NCI-H128 (cell line): ENCODE measurements at regions not wholly inside any gene's neighbourhood (a gene's known extent, or its start where the extent isn't known, plus 50 kb on each side); places are given as distances from the start of the nearest gene placed in this dataset.
"Not testable (repeated sequence)": the region's sequence is repeated elsewhere in the genome, so short reads cannot be mapped to it uniquely, and the experiment has no call there.

ENCODE experiments used
- DNase-seq: peaks from one replicate; lab custom pipeline; 2025; ENCODE audit not compliant: unreplicated experiment; lab: John Stamatoyannopoulos, UW

DNA sequence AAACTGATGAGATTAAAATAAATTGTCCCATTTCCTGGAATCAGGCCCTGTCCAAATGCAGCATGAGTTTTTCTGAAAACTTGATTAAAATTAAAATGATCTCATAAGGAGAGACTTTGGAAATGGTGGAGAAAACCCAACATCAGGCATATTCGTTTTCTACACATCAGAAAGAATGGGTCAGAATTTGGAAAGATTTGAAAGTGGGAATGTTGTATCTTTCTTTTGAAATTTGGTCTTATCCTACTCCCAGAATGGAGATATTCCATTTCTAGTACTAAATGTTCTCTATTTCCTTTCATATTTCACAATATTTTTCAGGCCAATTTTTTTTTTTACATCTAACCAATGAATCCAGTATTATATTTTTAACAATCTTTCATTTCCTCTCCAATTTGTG is 223.9 kb upstream of the RXFP2 start:
- DNase-seq: no peak

DNA sequence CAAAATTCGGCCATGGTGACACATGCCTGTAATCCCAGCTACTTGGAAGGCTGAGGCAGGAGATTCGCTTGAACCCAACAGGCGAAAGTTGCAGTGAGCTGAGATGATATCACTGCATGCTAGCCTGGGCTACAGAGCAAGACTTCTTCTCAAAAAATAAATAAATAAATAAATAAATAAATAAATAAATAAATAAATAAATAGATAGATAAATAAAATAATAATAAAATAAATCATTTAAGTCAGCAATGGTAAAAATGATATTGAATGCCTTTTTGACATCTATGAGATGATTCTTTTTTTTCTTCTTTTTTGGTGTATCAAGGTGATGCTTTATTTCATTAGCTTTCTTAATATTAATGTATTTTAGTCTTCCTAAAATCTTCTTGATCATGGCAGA is 221.7 kb upstream of the RXFP2 start:
- DNase-seq: no peak

DNA sequence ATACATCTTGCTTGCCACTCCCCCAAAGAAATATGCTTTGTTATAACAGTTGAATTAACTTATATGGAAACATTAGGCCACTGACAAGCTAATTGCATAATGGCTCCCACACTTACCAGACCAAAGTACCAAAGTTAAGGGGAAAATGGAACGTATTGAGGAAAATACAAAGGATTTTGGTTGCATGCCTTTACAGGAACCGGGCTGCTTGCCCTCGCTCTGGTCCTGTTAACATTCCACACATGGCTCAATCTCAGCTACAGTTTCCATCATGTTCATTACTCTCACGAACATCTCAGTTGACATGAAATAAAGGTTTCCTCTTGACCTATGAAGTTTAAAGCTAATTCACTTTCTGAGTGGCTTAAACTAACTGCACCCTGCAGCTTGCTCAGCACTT is 220.7 kb upstream of the RXFP2 start:
- DNase-seq: no peak

DNA sequence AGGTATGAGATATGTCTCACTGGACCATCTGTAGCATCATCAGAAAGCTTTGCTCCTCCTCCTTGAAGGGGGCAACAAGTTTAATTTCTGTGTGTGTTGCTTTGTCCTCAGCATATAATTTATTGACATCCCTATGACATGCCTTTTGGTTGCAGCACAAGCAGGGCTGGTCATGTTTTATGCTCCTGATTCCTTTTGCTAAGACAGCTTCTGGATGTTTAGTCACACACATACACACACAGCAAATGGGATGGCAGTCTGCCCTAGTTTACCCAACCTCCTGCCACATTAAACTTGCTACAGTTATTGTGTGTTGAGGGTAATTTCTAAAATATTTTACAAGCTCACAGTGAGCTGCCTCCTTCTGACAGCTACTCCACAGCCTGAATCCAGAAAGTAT is 217.9 kb upstream of the RXFP2 start:
- DNase-seq: no peak

DNA sequence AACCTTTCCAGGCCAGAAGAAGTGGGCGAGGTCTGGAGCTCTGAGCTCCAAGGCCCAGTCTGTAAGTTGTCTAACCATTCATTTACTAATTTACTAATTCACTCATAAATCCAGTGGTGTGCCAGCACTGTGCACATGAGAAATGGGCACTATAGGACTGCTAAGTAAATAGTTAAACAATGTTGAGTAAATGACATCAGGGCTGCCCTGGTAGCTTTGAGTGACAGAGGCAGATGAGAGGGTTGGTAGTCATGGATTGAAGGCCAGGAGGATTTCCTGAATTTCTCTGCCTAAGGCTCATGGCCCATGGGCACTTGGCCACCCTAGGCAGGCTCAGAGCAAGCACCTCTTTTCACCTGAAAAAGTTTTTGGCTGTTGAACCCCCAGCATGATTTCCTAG is 216.9 kb upstream of the RXFP2 start:
- DNase-seq: no peak

DNA sequence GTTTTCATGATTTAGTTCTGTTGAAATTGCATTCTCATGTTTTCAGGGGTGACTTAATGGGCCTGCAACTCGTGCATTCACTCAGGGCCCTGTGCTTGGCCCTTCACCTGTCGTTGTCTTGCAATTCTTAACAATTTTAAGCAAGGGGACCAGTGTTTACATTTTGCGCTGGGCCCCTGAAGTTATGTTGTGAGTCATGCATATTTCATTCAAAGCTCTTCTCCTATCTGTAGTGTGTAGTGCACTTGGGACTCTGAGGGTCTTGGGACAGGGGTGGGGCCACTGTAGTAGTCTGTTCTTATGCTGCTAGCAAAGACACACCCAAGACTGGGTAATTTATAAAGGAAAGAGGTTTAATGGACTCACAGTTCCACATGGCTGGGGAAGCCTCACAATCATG is 211.2 kb upstream of the RXFP2 start:
- no peak for DNase-seq

DNA sequence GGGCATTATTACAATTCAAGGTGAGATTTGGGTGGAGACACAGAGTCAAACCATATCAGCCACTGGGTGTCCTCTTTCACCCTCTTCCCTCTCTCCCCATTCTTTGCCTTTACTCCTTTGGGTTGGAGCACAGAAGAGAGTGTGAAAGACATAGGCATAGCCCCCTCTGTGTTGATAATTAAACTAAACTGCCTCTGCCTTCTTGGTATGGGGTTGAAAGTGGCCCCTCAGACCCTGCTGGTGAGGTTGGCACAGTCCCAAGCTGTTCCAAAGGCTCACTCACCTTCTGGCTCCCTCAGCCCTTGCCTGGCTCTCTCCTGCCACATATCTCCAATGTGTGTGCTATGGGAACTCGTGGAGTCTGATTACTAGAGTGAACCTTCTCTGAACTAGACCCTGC is 210.6 kb upstream of the RXFP2 start:
- DNase-seq: no peak

DNA sequence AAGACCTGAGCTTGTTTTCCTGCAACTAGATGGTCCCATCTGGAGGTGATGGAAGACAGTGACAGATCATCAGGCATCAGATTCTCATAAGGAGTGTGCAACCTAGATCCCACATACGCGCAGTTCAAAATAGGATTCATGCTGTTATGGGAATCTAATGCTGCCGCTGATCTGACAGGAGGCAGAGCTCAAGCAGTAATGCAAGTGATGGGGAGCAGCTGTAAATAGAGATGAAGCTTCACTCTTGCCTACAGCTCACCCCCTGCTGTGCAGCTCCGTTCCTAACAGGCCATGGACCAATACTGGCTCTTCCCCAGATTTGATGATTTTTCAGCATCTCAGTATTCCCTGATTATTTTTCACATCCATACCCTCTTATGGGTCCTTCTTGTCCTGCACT is 208.4 kb upstream of the RXFP2 start:
- DNase-seq: no peak

DNA sequence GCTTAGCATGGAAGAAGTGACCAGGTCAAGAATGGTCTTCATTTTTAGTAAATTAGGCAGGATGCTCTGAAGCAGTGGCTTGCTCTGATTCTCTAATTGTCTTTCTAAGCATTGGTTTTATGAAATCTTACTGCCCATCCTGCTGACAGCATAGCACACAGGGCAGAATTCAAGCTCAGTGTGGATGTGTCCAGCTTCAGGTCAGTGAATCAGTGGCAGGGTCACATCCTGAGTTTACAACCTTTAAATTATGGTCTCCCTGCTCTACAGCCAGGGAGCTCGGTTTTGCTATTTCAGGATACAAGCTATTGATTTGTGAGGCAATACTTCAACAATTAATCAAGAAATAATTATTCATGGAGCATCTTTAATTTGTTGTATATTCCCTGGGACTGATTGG is 202.3 kb upstream of the RXFP2 start:
- DNase-seq: no peak

DNA sequence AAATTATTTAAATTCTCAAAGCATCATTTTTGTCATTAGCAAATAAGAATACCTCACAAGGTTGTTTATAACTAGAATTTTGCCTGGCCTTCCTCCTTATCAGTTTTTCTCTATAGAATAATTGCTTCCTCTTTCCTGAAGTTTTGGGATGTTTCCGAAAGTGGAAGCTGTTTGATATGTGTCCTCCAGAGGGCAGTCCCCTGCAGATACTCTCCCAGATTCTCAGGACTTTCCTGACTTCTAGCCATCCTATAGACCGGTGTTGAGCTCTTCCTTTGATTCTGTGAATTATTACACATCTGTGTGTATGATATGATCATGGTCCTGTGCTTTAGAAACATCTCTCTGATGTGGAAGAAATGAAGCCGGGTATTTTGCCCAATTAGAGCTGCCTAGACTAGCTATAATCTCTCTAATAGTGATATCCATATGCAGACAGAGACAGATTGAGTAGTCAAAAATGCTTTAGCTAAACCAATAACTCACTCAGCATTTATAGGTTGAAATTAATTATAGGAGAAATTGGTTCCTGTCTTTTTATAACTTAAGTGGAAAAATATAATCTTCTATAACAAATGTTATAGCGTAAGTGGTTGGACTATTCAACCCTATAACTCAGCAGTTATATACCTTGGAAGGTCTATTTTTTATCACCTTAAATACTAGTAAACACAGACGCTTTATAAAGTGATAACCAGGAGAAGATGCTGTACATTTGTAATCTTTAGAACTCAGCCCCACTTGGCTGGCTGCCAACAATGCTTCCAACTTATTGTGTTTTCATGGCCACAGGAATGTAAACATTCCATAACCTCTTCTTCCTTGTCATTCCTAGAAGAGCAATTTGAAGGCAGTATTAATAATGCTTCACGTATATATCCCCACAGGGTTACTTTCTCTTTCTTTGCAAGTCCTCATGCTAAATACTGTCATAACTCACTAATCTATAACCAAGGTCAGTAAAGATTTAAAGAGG is 201.0 kb upstream of the RXFP2 start:
- DNase-seq: no peak

DNA sequence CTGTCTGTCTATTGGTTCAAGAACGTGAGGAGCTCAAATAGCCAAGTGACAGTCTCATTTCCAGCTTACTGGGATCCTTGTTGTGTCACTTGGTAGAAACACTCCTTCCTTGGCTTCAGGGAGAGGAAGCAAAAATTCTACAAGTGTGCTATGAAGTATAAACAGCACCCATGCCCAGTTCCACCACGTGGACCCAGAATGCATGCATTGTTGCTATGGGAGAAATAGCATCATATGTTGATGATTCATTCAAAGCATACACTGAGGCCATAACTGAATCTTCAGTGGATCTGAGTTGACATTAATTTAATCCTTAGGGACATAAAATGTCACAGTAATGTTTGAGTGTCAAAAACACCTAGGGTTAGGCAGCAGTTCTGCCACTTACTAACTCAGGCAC is 199.0 kb upstream of the RXFP2 start:
- no peak for DNase-seq

DNA sequence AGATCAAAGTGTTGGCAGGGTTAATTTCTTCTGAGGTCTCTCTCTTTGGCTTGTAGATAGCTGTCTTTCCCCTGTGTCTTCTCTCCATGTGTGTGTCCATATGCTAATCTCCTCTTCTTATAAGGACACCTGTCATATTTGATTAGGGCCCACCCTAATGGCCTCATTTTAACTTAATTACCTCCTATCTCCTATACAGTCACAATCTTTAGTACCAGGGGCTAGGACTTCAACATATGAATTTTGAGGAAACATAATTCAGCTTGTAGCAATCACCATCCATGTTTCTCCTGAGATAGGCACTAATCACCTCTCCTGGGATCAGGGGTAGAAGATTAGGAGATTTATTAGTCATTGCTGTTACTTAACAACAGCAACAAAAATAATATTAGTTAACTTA is 196.1 kb upstream of the RXFP2 start:
- DNase-seq: no peak

DNA sequence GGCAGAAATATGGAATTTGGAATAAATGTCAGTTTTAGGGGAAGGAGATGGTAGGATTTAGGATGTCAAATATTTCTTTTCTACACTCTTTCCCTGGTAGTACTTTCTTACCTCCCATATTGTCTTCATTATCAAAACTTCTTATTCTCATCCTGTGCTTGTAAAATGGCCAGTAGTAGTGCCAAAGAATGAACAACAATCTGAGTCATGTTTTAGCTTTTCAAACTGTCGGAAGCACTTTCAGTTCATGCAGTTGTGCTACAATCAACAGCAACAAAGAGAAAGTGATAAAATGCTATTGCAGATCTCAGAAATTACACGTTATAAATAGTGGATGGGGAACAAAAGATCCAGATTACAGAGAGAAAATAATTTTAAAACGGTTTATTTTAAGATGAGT is 193.7 kb upstream of the RXFP2 start:
- DNase-seq: no peak

DNA sequence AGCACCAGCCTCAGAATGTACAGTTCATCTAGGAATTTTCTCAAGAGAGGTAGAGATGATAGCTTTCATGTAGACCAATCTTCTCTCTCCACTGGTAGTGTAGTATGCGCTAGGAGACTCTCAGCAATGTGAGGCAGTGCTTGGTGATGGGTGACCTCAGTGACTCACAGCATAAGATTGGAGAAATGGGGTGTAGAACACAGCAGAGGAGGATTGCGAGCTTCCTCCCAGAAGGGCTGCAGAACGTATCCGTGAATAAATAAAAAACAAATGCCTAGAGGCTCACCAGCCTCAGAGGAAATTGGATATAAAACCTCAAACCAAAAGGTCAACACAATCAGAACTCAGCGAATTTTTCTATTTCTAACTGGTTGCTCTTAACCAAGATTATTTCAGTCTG is 182.9 kb upstream of the RXFP2 start:
- no peak for DNase-seq

DNA sequence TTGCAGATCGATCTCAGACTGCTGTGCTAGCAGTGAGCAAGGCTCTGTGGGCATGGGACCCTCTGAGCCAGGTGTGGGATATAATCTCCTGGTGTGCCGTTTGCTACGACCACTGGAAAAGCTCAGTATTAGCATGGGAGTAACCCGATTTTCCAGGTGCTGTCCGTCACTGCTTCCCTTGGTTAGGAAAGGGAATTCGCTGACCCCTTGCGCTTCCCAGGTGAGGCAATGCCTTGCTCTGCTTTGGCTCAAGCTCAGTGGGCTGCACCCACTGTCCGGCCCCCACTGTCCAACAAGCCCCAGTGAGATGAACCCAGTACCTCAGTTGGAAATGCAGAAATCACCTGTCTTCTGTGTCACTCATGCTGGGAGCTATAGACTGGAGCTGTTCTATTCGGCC is 155.1 kb upstream of the RXFP2 start:
- not testable (repeated sequence) for DNase-seq

DNA sequence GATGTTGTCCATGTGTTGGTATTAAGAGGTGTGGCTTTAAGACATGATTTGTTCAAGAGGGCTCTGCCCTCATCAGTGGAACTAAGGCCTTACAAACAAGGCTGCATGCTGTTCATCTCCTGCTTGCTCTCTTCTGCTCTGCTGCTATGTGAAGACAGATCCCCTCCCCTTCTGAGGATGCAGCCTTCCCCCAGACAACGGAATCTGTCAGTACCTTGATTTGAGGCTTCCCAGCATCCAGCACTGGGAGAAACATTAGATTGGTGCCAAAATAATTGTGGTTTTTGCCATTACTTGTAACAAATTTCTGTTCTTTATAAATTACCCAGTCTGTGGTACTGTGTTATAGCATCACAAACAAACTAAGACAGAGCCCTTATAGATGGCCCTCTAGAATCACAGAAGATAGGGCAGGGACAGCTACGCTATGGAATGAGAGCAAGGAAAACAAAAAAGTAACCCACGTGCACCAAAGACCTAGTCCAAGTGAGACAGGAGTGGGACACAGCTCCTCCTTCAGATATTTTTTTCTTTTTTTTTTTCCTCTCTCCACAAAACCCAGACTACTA is 151.5 kb upstream of the RXFP2 start:
- no peak for DNase-seq

DNA sequence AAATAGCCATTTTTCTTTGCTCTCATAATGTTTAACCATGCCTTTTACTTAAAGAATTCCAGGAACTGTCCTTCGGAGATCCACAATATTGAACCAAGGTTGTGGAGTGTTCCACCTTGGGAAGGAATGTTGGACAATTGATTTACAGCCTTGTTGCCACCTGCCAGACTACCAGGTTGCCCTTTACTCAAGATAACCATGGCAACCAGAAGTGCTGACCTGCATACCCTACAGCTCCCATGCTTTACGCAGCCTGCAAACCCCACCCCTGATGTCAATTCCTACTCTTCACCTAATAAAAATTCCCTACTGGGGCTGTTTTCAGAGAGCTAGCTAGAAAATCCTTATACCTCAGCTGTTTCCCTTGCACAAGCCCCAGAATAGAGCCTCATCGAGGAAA is 151.0 kb upstream of the RXFP2 start:
- DNase-seq: no peak

DNA sequence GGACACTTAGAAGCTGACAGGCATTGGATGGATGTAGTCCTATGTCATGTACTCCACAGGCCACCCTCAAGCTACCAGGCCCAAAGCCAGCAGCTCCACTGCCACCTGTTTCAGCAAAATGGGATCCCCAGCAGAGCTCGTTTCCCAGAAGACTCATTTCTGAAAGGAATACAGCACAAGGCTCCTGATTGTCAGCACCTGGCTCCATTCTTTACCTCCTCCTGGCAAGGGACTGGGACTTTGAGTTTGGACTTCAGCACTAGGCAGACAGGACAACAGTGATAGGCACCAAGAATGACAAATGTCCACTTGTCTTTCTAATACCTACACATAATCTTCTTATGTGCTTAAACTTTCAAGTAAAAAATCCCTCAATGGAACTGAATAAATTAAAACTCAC is 150.4 kb upstream of the RXFP2 start:
- no peak for DNase-seq

DNA sequence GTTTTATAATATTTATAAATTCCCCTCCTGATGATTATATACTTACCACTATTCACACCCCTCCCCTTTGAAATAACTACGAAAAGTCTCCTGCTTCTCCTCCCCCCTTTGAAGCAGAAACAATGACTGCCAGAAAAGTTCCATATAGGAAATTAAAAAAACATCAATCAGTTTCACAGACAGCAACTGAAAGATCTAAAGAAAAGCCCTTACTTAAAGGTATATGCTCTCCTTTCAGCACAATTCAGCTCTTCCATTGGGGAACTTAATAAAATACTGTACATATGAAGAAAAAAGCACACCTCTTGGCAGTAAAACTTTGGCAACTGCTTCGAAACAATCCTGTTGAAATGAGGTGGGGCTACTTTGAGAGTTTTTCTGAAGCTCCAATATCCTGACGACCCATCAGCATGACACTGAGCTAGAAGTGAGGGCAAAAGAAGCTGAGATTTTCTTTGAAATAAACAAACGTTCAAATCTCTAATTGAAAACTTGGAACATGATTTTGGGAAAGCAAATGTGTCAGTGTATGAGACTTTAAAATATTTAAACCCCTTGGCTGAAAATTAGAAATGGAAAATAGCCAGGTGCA is 147.6 kb upstream of the RXFP2 start:
- no peak for DNase-seq

DNA sequence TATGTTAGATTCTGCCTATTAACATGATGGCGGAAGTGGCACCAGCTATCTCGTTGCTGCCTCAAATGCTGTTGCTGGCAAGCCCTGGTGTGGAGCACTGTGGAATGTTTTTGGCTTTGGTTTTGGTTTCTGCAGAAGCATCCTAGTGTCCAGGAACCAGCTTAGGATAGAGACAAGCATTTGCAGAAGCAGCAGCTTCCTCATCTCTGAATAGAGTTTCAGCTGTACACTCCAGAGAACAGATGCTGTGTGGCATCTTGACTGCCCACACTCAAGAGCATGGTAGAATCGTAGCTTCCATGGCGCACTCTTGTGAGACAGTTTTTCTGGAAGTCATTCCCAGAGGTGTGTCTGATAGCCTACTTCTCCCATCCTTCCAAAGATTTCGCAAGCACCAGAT is 145.3 kb upstream of the RXFP2 start:
- no peak for DNase-seq

DNA sequence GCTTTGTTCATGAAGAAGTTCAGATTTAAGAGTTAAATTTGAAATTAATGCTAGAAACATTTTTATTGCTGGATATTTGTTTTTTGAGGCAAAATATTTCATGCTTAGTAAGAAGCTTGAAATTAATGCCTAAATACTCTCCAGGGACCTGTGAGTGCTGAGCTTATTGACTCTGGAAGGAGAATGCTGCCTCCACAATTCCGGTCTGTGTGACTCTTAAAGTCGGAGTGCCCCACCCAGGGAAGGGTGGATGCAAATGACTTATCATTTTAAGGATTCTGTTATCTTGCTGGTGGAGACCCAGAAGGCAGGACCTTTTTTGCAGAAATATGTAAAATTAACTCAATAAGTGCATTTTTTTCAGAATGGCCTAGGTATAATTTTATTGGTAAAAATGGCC is 143.8 kb upstream of the RXFP2 start:
- DNase-seq: no peak

DNA sequence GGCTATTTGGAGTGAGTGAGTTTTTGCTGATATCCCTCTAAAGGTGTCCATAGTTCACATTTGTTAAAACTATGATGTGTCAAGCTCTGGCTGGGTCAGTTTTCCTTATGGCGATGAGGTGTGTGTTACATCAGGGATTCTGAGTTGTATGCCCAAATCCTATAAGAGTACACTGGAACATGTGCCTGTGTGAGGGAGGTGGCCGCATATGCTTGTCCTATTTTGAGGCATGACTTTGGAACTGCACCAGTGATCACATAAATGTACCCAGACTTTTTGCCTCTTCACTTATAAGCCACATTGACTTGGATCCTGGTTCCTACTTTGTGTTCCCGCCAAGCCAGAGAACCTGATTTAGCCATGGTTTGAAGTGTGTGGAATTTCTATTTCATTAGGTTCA is 140.3 kb upstream of the RXFP2 start:
- DNase-seq: no peak
